ENCODE measurements at regions not wholly inside any gene's neighbourhood (a gene's known extent, or its start where the extent isn't known, plus 50 kb on each side); places are given as distances from the start of the nearest gene placed in this dataset.
"Not testable (repeated sequence)": the region's sequence is repeated elsewhere in the genome, so short reads cannot be mapped to it uniquely, and the experiment has no call there.

DNA sequence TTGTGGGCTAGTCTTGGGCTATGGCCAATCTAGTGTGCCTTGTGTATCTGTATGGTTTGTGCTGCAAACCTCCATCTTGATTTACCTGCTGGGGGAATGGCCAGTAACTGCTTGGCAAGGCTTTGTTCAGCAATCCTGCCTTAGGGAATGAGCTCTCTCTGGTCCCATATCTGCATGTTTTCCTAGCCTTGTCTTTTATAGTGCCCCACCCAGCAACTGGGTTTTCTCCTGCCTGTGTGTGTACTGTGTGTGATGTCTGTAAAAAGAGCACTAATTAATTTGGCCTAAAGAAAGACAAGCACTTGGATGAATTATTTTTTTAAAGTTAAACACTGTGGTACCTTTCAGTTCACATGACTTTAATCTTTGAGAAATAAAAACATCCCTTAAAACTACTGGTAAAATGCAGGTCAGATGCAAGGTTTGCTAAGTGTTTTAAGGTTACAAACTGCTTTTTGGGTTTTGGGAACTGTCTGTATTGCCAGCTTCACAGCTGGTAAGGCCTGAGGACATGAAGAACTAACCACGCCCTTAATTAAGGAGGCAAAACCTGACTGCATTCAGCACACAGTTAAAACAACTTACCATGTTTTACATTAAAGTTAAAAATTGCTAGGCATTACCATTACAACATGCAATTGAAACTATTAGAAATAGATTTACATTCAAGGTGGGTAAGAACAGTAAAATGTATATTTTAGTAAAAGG lies 1169.2 kb downstream of the OTOL1 start:
- Histone ChIP-seq H3K4me3 (no peak overlapping the region), H3K4me1 (no peaks in the 10 kb centered on the region), H3K27me3 (ENCODE audit: low read depth) (no peaks in the 10 kb centered on the region), H3K36me3 (replicated peaks) (no peaks in the 10 kb centered on the region), H3K9me3 (no peaks in the 10 kb centered on the region)
- no peak for DNase-seq (ENCODE audit: low spot score in 2 of 2)
- in situ Hi-C loops (cut with MboI; ENCODE audit: low sequenced_read_pairs) = no loop called here

GRCh38 chr3:162666835-162667234 lies 1170.2 kb downstream of the OTOL1 start:
- no peaks in the 10 kb centered on the region for H3K9me3 ChIP-seq
- H3K27me3 ChIP-seq (ENCODE audit: low read depth) = no peaks in the 10 kb centered on the region
- no peak overlapping the region for H3K4me3 ChIP-seq
- in situ Hi-C loops (cut with MboI; ENCODE audit: low sequenced_read_pairs) = no loop called here
- H3K4me1 ChIP-seq = no peaks in the 10 kb centered on the region
- no peak for DNase-seq (ENCODE audit: low spot score in 2 of 2)
- no peaks in the 10 kb centered on the region for H3K36me3 ChIP-seq (replicated peaks)

- in situ Hi-C loops (cut with MboI; ENCODE audit: low sequenced_read_pairs) = no loop called here
- DNase-seq (ENCODE audit: low spot score in 2 of 2) = no peak
- H3K36me3 ChIP-seq (replicated peaks) = no peaks in the 10 kb centered on the region
- H3K4me1 ChIP-seq = no peaks in the 10 kb centered on the region
- no peaks in the 10 kb centered on the region for H3K27me3 ChIP-seq (ENCODE audit: low read depth)
- H3K4me3 ChIP-seq = no peak overlapping the region
- no peaks in the 10 kb centered on the region for H3K9me3 ChIP-seq
These were observed 1173.6 kb downstream of the OTOL1 start for GRCh38 chr3:162670181-162670580.

- in situ Hi-C loops (cut with MboI; ENCODE audit: low sequenced_read_pairs) = no loop called here
- no peak overlapping the region for H3K4me3 ChIP-seq
- DNase-seq (ENCODE audit: low spot score in 2 of 2) = no peak
- no peaks in the 10 kb centered on the region for H3K9me3 ChIP-seq
- H3K36me3 ChIP-seq (replicated peaks) = no peaks in the 10 kb centered on the region
- peaks cover 34% of the 10 kb centered on the region for H3K4me1 ChIP-seq
- H3K27me3 ChIP-seq (ENCODE audit: low read depth) = no peaks in the 10 kb centered on the region
These were observed 1180.9 kb downstream of the OTOL1 start for GRCh38 chr3:162677475-162677874.

DNA sequence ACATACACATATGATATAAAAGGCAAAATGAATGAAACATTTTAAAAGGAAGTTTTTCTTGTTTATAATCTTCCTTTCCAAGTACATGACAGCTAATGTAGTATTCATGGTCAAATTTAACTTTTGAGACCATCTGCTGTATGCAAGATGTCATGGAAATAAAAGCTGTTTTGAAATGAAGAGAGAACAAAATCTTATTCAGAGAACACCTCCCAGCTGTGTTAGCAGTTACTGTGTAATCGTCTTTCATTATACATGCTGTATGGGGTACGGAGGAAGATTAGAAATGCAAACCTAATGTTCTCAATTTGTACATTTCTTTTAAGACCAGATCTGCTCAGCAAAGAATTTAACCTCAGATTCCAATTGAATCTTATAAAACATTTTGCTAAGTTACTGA lies 1182.3 kb downstream of the OTOL1 start:
- no peaks in the 10 kb centered on the region for H3K36me3 ChIP-seq (replicated peaks)
- no peak overlapping the region for H3K4me3 ChIP-seq
- peak in 1 of 2 experiments; percentile 72 for DNase-seq (ENCODE audit: low spot score in 2 of 2)
- peaks cover 34% of the 10 kb centered on the region for H3K4me1 ChIP-seq
- no peaks in the 10 kb centered on the region for H3K27me3 ChIP-seq (ENCODE audit: low read depth)
- no peaks in the 10 kb centered on the region for H3K9me3 ChIP-seq
- in situ Hi-C loops (cut with MboI; ENCODE audit: low sequenced_read_pairs) = no loop called here

GRCh38 chr3:162684260-162684659 lies 1187.7 kb downstream of the OTOL1 start:
- Histone ChIP-seq H3K4me1 (peaks cover 19% of the 10 kb centered on the region), H3K9me3 (no peaks in the 10 kb centered on the region), H3K27me3 (ENCODE audit: low read depth) (no peaks in the 10 kb centered on the region), H3K4me3 (no peak overlapping the region), H3K36me3 (replicated peaks) (no peaks in the 10 kb centered on the region)
- DNase-seq (ENCODE audit: low spot score in 2 of 2) = no peak
- in situ Hi-C loops (cut with MboI; ENCODE audit: low sequenced_read_pairs) = no loop called here

- Histone ChIP-seq H3K9me3 (no peaks in the 10 kb centered on the region), H3K4me1 (no peaks in the 10 kb centered on the region), H3K36me3 (replicated peaks) (no peaks in the 10 kb centered on the region), H3K27me3 (ENCODE audit: low read depth) (no peaks in the 10 kb centered on the region), H3K4me3 (no peak overlapping the region)
- no peak for DNase-seq (ENCODE audit: low spot score in 2 of 2)
- in situ Hi-C loops (cut with MboI; ENCODE audit: low sequenced_read_pairs) = no loop called here
These were observed 1202.7 kb downstream of the OTOL1 start for GRCh38 chr3:162699291-162699690.

DNA sequence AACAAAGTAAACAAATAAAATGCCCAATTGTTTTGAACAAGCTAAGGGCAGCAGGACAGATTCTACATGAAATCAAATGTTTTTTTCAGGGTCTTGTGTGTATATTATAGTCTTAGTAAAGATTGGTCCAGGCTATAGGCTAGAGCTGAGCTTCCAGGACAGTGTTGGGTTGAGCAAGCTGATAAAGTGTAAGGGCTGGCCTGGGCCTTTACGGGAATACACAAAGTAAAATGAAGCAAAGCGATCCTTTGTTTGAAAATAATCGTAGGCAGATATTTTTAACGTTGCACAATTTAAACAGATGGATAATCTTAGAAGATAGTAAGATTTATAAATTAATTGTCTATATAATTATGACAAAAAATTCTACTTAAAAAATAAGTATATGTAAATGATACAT lies 1204.6 kb downstream of the OTOL1 start:
- in situ Hi-C loops (cut with MboI; ENCODE audit: low sequenced_read_pairs) = no loop called here
- Histone ChIP-seq H3K27me3 (ENCODE audit: low read depth) (no peaks in the 10 kb centered on the region), H3K4me3 (no peak overlapping the region), H3K4me1 (no peaks in the 10 kb centered on the region), H3K36me3 (replicated peaks) (no peaks in the 10 kb centered on the region), H3K9me3 (no peaks in the 10 kb centered on the region)
- no peak for DNase-seq (ENCODE audit: low spot score in 2 of 2)

GRCh38 chr3:162702768-162703385 lies 1206.3 kb downstream of the OTOL1 start:
- in situ Hi-C loops (cut with MboI; ENCODE audit: low sequenced_read_pairs) = no loop called here
- H3K36me3 ChIP-seq (replicated peaks) = no peaks in the 10 kb centered on the region
- no peaks in the 10 kb centered on the region for H3K27me3 ChIP-seq (ENCODE audit: low read depth)
- no peak for DNase-seq (ENCODE audit: low spot score in 2 of 2)
- H3K4me3 ChIP-seq = no peak overlapping the region
- no peaks in the 10 kb centered on the region for H3K4me1 ChIP-seq
- no peaks in the 10 kb centered on the region for H3K9me3 ChIP-seq

GRCh38 chr3:162704238-162704637 lies 1207.6 kb downstream of the OTOL1 start:
- in situ Hi-C loops (cut with MboI; ENCODE audit: low sequenced_read_pairs) = no loop called here
- Histone ChIP-seq H3K36me3 (replicated peaks) (no peaks in the 10 kb centered on the region), H3K4me1 (no peaks in the 10 kb centered on the region), H3K4me3 (no peak overlapping the region), H3K9me3 (no peaks in the 10 kb centered on the region), H3K27me3 (ENCODE audit: low read depth) (no peaks in the 10 kb centered on the region)
- no peak for DNase-seq (ENCODE audit: low spot score in 2 of 2)

- Histone ChIP-seq H3K9me3 (no peaks in the 10 kb centered on the region), H3K4me3 (no peak overlapping the region), H3K27me3 (ENCODE audit: low read depth) (no peaks in the 10 kb centered on the region), H3K36me3 (replicated peaks) (no peaks in the 10 kb centered on the region), H3K4me1 (no peaks in the 10 kb centered on the region)
- in situ Hi-C loops (cut with MboI; ENCODE audit: low sequenced_read_pairs) = no loop called here
- DNase-seq (ENCODE audit: low spot score in 2 of 2) = no peak
These were observed 1208.3 kb downstream of the OTOL1 start for GRCh38 chr3:162704799-162705385.

DNA sequence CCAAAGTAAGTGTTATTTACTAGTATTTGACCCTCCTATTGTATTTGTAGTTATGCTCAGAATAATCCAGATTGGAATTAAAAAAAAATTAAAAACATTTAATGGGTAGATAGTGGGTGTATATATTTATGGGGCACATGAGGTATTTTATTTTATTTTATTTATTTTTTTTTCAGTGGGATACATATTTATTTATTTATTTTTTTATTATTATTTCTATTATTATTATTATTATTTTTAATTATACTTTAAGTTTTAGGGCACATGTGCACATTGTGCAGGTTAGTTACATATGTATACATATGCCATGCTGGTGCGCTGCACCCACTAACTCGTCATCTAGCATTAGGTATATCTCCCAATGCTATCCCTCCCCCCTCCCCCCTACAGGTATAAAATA lies 1211.8 kb downstream of the OTOL1 start:
- H3K9me3 ChIP-seq; H3K36me3 ChIP-seq (replicated peaks); DNase-seq (ENCODE audit: low spot score in 2 of 2); H3K4me3 ChIP-seq; H3K27me3 ChIP-seq (ENCODE audit: low read depth); H3K4me1 ChIP-seq; in situ Hi-C loops (cut with MboI; ENCODE audit: low sequenced_read_pairs): not testable (repeated sequence)

GRCh38 chr3:162708942-162709706 lies 1212.5 kb downstream of the OTOL1 start:
- DNase-seq (ENCODE audit: low spot score in 2 of 2); H3K4me1 ChIP-seq; H3K36me3 ChIP-seq (replicated peaks); H3K27me3 ChIP-seq (ENCODE audit: low read depth); H3K9me3 ChIP-seq; H3K4me3 ChIP-seq; in situ Hi-C loops (cut with MboI; ENCODE audit: low sequenced_read_pairs): not testable (repeated sequence)
